Inflammatory macrophage treated with lipopolysaccharide for 4 hours (primary cell): ENCODE measurements at regions not wholly inside any gene's neighbourhood (a gene's known extent, or its start where the extent isn't known, plus 50 kb on each side); places are given as distances from the start of the nearest gene placed in this dataset.

Experiments used
- DNase-seq: peaks from one replicate; pipeline ENCODE4 v3.0.0-alpha.2; 2020

DNA sequence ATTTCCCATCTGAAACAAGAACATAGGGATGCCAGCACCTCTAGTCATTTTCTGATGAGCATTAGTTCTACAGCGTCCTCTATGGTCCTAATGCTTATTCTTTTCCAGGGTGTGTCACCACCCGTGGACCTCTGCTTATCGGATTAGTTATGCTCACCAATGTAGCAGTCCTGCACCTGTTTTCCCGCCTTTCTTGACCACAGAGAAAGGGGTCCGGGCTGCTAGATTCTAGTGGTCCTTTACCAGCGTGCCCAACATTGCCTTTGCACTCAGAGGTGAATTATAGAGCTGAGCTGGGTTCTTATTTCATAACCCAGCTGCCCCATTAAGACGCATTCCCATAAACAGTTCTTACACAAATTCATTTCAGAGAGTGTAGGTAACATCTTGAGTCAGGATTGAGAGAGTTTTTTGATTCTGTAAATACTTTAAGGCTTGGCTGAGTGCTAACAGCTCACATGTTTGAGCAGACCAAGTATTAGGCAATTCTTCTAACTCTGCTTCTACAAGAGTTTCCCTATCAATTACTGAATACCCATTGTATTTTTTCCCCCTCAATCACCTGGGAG, 2205.1 kb upstream of the C9orf72 start:
- DNase-seq = no peak

DNA sequence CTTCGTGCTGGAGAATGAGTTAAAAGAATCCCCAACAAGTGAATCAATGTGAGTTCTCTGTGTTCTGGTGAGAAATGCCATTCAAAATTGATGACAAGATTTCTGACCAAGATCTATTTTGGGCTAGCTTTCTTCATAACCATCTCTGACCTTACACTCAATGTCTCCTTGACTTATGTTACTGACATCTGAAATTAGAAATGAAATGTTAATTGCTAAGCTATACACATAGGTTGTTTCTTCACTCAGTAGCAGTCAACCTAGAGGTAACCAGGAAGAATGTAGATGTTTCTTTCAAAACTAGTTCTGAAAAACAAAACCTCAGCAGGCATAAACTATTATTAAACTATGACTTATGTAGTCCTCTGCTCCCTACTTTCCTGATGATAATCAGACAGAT, 2220.7 kb upstream of the C9orf72 start:
- DNase-seq = no peak

DNA sequence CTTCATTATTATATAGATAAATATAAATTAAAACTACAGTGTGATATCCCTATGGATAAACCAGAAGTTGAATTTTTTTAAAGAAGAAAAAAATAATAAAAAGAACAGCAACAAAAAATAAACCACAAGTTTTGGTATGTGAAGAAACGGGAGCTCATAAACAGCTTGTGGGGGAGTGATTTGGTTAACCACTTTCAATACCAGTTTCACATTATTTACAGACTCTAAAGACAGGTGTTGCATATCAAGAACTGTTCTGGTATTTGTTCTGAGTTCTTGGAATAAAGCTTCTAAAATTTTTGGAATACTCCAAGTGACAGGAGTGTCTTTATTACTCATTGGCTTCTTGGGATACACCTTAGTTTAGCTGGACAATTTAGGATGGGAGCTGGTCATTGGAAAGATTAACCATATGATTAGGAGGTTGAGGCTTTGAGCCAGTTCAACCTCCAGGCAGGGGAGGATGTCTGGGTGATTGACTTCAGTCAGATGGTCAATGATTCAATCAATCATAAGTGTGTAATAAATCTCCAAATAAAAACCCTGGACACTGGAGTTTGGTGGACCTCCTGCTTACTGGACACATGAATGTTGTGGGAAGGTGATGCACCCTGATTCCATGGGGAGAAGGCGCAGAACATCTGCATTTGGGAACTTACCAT, 2223.1 kb upstream of the C9orf72 start:
- DNase-seq = no peak

DNA sequence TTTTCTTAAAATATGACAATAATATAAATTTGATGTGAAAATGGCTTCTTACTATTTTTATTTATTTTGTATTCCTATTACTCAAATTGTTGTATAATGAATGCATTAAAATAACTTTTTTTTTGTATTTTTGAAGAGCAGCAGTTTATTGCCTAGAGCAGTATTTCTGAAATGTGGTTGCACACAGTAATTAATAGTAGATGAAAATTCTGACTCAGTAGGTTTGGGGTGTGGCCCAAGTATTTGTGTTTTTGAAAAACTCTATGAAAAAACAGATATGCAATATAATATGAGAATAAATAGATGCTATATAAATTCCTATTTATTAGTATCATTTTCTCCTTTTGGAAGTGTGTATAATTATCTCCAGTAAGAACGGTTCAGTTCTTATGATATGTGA, 2225.3 kb upstream of the C9orf72 start:
- no peak for DNase-seq

DNA sequence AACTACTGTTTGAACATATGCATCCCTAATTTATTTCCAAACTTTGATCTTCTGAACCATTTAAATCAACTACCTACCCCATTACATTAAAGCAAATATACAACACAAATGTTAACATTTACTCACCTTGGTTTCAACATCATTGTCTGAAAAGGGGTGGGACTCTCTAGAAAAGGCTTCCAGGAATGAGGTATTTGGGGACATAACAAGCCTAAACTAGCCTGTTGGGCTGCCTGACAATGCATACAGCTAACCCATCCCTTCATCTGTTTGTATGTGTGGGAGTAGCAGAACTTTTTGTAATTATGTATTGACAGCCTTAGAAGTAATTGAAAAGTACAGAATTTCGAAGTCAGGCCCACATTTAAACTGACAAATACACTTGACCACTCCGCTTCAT, 2225.9 kb upstream of the C9orf72 start:
- DNase-seq = no peak

DNA sequence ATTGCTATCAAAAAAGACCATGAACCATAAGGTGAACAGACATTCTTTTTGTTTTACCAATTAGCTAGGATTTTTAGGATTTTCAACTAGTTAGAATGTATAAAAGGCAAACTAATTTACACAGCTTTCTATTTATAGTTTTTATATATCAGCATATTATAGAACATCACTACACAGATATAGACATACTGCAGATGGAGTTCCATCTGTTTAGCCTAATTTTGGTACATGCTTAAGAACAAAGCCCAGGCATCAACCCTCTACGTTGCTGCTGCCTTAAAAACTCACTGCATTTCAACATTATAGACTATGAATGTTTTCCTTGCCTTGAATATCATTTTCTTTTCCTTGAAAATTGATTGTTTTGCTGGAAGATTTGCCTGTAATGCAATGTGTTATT, 2227.5 kb upstream of the C9orf72 start:
- DNase-seq = no peak

DNA sequence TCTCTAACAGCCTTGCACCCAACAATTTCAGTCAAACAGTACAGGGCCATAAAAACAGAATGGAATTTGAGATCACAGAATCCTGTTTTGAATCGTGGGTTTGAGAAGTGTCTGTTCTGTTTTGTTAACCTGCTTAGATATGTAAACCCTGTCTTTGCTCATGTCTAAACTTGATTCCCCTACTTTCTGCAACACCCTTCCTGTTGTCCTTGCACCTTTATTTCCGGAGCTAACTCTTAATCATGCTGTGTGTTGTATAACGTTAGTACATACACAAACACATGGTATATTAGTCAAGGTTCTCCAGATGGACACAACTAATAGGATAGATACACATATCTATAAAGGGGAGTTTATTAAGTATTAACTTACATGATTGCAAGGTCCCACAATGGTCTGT, 2229.2 kb upstream of the C9orf72 start:
- DNase-seq = no peak

DNA sequence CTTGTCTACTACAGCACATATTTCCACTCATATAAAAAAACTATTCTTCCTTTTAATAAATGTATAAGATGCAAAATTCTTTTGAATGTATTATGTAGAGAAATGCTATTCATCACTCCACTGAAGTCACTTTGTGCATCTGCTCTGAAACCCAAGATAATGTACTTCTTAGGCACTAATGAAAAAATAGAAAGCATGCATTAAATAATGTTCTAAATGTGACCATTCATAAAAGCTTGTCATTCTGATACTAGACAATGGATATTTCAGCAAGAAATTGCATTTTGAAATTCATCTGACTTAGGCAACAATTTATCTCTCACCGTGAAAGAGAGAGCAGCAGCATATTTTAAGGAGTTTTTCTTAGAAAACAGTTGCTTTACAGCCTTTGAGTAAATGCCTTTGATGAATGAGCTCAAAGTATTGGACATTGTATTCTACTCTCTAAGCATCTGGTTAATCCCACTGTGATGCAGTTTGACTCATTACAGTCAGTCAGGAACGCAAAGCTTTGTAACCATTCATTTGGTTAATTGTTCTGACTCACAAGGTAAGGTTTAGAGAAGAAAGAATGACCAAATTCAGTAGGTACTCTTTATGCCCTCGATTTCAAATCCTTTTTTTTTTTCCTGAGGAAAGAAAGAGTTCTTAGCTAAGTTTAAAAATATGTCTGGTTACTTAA, 2233.8 kb upstream of the C9orf72 start:
- DNase-seq = no peak

DNA sequence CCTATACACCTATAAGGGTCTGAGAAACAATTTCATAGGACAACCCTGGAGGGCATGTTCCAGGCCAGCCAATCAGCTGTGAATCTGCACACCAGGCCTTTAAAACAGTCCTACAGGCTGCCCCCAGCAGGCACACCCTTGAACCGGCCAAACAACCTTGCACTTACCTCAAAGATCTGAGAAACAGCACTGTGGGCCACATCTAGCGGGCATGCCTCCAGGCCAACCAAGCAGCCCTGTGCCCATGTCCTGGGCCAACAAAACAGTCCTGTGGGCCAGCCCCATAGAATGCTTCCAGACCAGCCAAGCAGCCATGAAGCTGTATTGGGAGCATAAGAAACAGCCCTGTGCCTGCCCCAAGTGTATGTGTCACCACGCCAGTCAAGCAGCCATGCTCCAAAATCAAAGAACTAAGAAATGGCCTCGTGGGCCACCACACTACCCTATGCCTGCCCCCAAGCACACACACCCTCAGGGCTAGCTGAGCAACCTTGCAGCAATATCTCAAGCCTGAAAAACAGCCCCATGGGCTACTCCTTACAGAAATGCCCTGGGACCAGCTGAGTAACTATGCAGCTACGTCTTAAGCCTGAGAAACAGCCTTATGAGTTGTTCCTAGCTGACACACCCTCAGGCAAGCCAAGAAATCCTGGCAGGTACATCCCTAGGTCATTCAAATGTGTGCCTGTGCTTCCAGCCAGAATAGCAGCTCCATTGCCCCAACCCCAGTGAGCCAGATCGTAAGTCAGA, 2243.8 kb upstream of the C9orf72 start:
- DNase-seq = no peak

DNA sequence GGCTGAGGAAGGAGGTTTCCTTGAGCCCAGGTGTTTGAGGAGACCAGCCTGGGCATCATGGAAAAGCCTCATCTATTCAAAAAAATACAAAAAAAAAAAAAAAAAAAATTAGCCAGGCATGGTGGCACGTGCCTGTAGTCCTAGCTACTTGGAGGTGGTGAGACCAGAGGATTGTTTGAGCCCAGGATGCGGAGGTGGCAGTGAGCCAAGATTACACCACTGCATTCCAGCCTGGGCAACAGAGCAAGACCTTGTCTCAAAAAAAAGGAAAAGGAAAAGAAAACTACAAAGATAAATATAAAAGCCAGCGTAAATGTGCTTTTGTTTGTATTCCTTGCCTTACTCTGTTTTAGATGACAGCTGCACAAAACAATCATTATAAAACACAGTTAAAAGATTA, 2249.2 kb upstream of the C9orf72 start:
- DNase-seq = no peak

DNA sequence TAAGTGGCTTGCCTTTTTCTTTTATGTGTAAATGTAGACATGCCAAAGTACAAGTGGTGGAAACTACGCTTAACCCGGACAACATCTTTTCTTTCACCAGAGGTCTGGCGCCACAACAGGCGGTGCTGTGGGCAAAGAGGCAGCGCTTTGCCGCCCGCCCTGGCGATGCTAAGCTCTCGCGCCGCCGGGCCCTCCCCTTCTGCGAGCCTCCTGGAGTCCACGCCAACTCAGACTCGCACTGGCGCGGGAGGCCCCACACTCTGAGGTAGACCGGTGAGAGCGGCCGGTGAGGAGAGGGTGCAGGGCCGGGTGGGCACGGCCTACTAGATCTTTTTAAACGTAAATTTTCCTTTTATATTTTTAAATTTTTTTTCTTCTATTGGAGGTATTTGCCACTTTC, 2253.1 kb upstream of the C9orf72 start:
- no peak for DNase-seq

DNA sequence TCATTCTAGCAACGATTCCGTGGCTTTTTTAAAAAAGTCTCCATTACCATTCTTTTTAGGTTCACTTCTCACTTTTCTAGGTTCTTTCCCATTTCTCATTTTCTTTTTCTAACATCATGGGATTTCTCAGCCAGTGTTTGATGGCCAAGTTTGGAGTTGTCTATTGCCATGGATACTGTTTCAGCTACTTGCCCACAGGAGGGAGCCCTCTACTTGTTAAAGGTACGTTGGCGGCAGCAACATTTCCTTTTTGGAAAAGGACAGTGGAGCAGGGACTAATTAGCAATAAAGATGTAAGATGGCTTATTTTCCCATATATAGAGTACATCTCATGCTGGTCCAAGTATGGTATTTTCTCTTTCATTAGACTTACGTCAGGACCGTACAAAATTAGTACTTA, 2257.5 kb upstream of the C9orf72 start:
- DNase-seq = no peak

DNA sequence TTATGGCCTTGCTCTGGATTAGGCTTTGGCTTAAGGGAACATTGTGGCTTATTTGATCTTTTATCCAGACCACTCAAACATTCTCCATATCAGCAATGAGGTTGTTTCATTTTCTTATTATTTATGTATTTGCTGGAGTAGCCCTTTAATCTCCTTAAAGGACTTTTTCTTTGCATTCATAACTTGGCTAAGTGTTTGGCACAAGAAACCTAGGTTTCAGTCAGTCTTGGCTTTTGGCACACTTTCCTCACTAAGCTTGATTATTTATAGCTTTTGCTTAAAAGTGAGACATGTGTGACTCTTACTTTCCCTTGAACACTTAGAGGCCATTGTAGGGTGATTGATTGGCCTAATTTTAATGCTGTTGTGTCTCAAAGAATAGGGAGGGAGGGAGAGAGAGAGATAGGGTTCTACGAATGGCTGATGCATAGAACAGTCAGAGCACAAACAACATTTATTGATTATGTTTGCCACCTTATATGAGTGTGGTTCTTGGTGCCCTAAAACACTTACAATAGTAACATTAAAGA, 2265.3 kb upstream of the C9orf72 start:
- no peak for DNase-seq

DNA sequence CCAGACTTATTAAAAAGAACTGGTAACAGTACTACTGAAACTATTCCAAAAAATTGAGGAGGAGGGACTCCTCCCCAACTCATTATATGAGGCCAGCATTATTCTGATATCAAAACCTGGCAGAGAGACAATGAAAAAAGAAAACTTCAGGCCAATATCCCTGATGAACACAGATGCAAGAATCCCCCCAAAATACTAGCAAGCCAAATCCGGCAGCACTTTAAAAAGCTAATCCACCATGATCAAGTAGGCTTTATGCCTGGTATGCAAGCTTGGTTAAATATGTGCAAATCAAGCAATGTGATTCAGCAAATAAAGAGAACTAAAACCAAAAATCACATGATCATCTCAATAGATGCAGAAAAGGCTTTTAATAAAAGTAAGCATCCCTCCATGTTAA, 2271.0 kb upstream of the C9orf72 start:
- DNase-seq = no peak

DNA sequence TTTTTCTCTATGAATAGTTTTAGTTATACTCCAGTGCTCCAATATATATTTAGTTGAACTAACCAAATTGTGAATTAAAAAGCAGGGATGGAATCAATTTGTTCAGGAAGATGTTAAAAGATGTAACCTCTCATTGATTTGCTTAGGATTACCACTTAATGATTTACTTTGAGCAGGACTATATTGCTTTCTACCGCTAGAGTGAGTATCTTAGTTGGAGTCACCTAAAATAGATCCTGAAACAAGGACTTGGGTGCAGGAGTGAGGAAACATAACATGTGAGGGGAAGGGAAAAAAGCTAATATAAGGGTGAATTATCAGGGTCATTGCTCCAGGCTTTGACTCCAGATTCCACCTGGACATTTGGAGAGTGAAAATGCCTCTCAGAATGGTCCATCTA, 2277.4 kb upstream of the C9orf72 start:
- DNase-seq = no peak

DNA sequence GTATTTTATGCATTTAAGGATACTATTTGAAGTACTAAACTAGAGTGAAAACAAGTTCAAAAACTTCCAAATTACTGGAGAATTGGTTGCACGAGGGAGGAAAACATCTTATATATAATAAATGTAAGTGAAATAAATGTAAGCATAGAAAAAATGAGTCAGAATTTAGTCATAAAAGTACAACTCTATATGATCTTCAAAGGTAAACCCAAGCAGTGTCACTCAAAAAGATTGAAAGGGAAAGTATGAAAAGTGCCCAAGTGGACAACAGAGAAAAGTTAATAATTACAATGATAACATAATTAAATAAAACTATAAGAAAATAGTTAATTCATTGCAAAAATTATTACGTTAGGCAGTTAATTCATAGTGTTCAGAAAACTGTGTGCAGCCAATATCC, 2288.5 kb upstream of the C9orf72 start:
- DNase-seq = no peak

DNA sequence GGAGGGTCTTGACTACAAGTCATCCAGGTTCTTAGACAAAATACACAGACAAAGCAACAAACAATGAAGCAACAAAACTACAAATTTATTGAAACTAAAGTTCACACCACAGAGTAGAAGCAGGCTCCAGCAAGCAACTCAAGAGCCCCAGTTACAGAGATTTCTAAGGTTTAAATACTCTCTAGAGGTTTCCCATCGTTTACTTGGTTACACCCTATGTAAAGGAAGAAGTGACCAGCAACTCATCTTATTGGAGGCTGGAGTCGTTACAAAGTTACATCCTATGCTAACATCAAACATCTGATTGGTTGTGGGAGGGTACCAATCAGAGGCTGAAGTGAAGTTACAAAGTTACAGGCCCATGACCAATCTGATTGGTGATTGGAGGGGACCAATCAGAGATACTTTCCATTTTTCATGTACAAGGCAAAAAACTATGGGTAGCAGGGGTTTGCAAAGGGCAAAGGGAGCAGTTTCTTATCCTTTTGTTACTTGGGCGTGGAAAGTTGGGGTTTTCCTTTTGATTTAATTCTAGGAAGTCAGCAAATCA, 2292.6 kb upstream of the C9orf72 start:
- DNase-seq = no peak

DNA sequence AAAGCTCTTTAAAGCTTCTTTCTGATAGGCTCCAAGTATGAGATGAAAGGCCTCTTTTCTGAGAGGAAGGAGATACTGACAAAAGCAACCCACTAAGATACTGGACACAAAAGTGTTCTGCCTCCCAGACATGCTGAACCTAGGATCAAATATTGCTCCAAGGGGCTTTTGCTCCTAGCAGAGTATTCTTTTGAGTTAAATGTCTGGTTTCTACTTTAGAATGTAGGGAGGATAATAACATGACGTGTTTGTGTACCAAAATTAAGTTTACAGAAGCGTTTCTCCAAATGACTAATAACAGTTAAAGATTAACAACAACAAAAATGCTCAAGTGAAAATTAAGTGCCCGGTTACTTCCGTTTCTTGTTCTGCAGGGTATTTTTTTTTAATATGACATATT, 2293.3 kb upstream of the C9orf72 start:
- DNase-seq = no peak

DNA sequence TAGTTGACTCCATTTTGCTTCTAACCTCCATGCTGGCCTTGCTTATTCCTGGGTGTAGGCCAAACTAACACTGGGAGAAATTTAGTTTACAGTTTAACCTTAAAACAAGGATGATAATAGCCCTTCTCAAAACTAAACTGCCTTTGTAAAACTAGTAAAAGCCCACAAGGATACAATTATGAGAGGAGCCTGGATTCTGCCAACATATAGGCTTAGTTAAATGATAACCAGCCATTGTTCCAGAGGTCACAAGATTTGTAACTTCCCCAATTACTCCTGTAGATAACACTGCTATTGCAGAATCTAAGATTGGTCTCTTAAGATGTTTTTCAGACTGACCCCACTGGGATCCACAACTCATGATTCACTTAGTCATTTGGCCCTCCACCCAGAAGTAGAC, 2300.3 kb upstream of the C9orf72 start:
- DNase-seq = no peak

DNA sequence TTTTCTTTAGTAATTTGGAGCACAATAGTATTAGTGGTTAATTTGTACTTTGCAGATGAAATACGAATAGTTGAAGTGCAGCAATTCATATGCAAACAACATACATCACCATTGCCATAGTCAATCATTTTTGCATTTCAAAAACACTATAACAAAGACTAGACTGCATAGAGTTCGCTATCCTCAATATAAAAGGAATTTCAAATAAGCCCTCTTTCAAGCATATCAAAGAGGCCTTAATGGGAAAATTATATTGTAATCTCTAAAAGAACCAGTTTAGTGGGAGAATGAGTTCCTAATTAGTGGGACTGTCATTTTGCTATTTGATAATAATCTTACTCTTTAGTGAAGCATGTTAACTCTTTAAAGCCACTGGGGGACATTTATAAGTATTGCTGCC, 2302.3 kb upstream of the C9orf72 start:
- no peak for DNase-seq

DNA sequence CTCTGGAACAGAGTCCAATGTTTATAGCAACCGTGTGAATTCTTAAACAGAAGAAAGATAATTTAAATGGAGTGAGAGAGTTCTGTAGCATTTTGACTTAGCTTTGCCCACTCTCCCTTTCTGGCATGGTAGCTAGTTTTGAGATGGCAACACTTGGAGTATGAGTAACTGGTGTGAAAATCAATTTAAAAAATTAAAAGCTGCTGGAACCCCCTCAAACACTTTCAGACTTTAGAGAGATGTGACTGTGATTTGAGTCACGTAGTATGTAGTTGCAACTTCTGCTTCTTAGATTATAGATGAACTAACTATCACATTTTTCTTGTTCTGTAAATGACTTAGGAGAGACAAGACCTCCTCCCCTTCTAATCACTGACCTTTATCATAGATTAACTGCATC, 2309.5 kb upstream of the C9orf72 start:
- no peak for DNase-seq

DNA sequence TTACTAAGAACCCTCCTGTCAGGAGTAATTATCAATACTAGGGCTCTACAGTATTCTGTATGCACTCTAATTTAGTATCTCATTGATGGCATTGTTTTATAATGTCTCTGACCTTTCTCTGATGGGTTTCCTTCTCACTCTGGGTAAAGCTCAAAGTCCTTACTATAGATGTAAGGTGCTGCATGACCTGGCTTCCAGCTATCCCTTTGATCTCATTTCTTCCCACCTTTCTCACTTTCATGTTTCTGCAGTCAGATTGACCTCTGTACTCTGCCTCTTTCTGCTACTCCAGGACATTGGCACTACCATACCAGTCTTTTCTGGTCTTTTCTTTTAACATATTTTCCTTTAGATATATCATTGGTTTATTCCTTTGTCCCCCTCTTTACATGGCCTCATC, 2332.8 kb upstream of the C9orf72 start:
- no peak for DNase-seq

DNA sequence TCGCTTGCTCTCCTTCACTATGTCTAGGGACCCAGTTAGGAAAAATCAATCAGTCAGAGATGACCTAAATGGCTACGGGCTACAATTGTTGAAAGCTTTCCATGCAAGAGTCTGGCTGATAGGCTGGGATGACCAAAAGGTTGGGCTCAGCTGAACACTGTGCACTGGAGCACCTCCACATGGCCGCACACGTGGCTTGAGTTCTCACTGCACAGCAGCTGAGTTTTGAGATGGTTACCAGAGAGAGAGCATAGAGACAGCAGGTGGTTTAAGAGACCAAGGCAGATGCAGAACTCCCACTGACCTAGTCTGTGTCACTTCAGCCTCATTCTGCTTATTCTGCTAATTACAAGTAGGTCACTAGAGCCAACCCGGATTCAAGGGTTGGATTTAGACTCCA, 2354.8 kb upstream of the C9orf72 start:
- no peak for DNase-seq

DNA sequence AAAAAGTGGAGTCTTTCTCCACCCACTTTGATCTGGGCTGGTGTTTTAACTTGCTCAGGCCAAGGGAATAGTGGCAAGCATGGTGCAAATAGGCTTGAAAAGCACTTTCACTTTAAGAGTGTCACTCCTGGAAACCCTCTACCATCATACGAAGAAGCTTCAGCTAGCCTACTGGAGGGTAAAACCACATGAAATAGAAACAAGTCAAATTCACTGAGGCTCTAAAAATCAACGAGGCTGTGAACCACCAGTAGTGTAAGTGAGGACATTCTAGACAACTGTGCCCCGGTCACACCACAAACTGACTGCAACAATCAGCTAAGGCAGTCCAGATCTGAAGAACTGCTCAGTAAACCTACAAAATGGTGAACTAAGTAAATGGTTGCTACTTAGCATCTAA, 2366.3 kb upstream of the C9orf72 start:
- no peak for DNase-seq
